ENCODE measurements at regions not wholly inside any gene's neighbourhood (a gene's known extent, or its start where the extent isn't known, plus 50 kb on each side); places are given as distances from the start of the nearest gene placed in this dataset.

- TF ChIP-seq MEF2A (IDR thresholded peaks at IDR 0.05; ENCODE audit: borderline replicate concordance, low read depth) (no peak), TCF12 (IDR thresholded peaks at IDR 0.05) (no peak), GATA2 (CRISPR knock-in tag; IDR thresholded peaks at IDR 0.05) (no peak), SMC3 (IDR thresholded peaks at IDR 0.05; ENCODE audit: low read depth, low read length) (no peak), CTCF (IDR thresholded peaks at IDR 0.05) (no peak), RFX5 (IDR thresholded peaks at IDR 0.05; ENCODE audit: low read length) (no peak)
These were observed 295.4 kb upstream of the STS start (continued) for GRCh38 chrX:6852121-6852520.

GRCh38 chrX:6851140-6851539, 296.4 kb upstream of the STS start:
- Histone ChIP-seq H4K20me1 (ENCODE audit: insufficient read depth) (no peaks in the 10 kb centered on the region), H3K9me2 (no peaks in the 10 kb centered on the region), H3K27me3 (ENCODE audit: insufficient read depth) (no peaks in the 10 kb centered on the region), H3K4me1 (ENCODE audit: control insufficient read depth in 1 of 2, insufficient read depth in 2 of 2, low read depth in 1 of 2, low read length in 1 of 2) (no peaks in the 10 kb centered on the region), H3K9ac (no peak overlapping the region), H3K4me3 (ENCODE audit: low read depth in 2 of 2, low read length in 1 of 2) (no peak overlapping the region), H3K9me3 (no peaks in the 10 kb centered on the region), H3K4me2 (no peak overlapping the region), H3K27ac (ENCODE audit: low read depth in 2 of 2, low read length in 1 of 2) (no peak overlapping the region), H2AFZ (ENCODE audit: low read depth) (no peak overlapping the region), H3F3A (replicated peaks; ENCODE audit: insufficient read depth) (no peaks in the 10 kb centered on the region), H3K79me2 (ENCODE audit: insufficient read depth) (no peaks in the 10 kb centered on the region), H3K36me3 (replicated peaks in 1 of 2; ENCODE audit: control insufficient read depth in 1 of 2, insufficient read depth in 2 of 2, low read length in 1 of 2) (no peaks in the 10 kb centered on the region)
- ChIA-PET POLR2A (no interaction called here), CTCF (interaction anchor here (1.4 kb wide), 1 partner anchor 15 kb away, joined by 3 read pairs; no protein-coding TSS in a partner anchor)
- 24% methylated on average over 4 of the region's 4 CpGs for WGBS (ENCODE audit: low lambda C conversion rate)
- TF ChIP-seq RCOR1 (IDR thresholded peaks at IDR 0.05; ENCODE audit: low read length) = no peak
- TF ChIP-seq NFIC (IDR thresholded peaks at IDR 0.05; ENCODE audit: borderline replicate concordance) = no peak
- no peak for TF ChIP-seq RFX5 (IDR thresholded peaks at IDR 0.05; ENCODE audit: low read length)
- no peak for TF ChIP-seq IRF3 (IDR thresholded peaks at IDR 0.05; ENCODE audit: low read depth, low read length)
- no peak for TF ChIP-seq SMC3 (IDR thresholded peaks at IDR 0.05; ENCODE audit: low read depth, low read length)
- TF ChIP-seq JUND (IDR thresholded peaks at IDR 0.05) = no peak
- TF ChIP-seq FOXM1 (IDR thresholded peaks at IDR 0.05; ENCODE audit: low read depth) = no peak
- TF ChIP-seq PBX3 (IDR thresholded peaks at IDR 0.05) = no peak
- no peak for TF ChIP-seq EZH2phosphoT487 (IDR thresholded peaks at IDR 0.05; ENCODE audit: borderline replicate concordance, low read depth)
- TF ChIP-seq RXRA (IDR thresholded peaks at IDR 0.05; ENCODE audit: borderline replicate concordance, low read depth) = no peak
- TF ChIP-seq CHD2 (IDR thresholded peaks at IDR 0.05; ENCODE audit: low read length, partially characterized antibody) = no peak
- TF ChIP-seq MXI1 (IDR thresholded peaks at IDR 0.05; ENCODE audit: low read depth, low read length) = no peak
- TF ChIP-seq FOSL2 (IDR thresholded peaks at IDR 0.05; ENCODE audit: borderline replicate concordance, low read depth) = no peak
- TF ChIP-seq USF1 (IDR thresholded peaks at IDR 0.05; ENCODE audit: borderline replicate concordance, low read depth) = no peak
- no peak for TF ChIP-seq MAX (IDR thresholded peaks at IDR 0.05; ENCODE audit: low read depth)
- no peak for TF ChIP-seq TAF1 (IDR thresholded peaks at IDR 0.05; ENCODE audit: borderline replicate concordance, low read depth, low read length)
- no peak for DNase-seq

All from SK-N-SH (cell line).